ENCODE measurements at regions not wholly inside any gene's neighbourhood (a gene's known extent, or its start where the extent isn't known, plus 50 kb on each side); places are given as distances from the start of the nearest gene placed in this dataset.

DNA sequence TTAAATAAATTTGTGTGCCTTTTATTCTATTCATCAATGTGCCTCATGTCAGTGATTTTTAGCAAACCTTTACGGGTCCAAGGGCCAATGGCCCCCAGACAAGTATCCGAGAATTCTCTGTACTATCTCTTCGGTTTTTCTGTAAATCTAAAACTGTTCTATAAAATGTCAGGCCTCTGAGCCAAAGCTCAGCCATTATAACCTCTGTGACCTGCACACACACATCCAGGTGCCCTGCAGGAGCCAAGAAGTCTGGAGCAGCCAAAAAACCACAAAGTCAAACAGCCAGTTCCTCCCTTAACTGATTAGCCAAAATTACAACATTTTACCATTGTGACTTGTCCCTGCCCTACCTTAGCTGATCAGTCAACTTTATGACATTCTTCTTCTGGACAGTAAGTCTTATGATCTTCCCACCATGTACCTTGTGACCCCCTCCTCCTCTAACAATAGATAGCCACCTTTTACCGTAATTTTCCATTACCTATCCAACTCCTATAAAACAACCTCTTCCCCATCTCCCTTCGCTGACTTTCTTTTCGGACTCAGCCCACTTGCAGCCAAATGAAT, 363.8 kb downstream of the SEMA3D start:
- TF ChIP-seq, protein P1, sequence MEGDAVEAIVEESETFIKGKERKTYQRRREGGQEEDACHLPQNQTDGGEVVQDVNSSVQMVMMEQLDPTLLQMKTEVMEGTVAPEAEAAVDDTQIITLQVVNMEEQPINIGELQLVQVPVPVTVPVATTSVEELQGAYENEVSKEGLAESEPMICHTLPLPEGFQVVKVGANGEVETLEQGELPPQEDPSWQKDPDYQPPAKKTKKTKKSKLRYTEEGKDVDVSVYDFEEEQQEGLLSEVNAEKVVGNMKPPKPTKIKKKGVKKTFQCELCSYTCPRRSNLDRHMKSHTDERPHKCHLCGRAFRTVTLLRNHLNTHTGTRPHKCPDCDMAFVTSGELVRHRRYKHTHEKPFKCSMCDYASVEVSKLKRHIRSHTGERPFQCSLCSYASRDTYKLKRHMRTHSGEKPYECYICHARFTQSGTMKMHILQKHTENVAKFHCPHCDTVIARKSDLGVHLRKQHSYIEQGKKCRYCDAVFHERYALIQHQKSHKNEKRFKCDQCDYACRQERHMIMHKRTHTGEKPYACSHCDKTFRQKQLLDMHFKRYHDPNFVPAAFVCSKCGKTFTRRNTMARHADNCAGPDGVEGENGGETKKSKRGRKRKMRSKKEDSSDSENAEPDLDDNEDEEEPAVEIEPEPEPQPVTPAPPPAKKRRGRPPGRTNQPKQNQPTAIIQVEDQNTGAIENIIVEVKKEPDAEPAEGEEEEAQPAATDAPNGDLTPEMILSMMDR (IDR thresholded peaks at IDR 0.05) = no peak
- TF ChIP-seq POLR2A (IDR thresholded peaks at IDR 0.05) (no peak), EP300 (IDR thresholded peaks at IDR 0.05) (no peak)
